SK-N-MC (cell line): ENCODE measurements at regions not wholly inside any gene's neighbourhood (a gene's known extent, or its start where the extent isn't known, plus 50 kb on each side); places are given as distances from the start of the nearest gene placed in this dataset.

Experiments
- DNase-seq: peaks from one replicate; pipeline ENCODE4 v3.0.0-alpha.2; 2011; ENCODE audit warnings: low read depth, low spot score
- H3K27ac ChIP-seq: fragments of 200-600 bp; sonication (generic); 2 replicates; pipeline ENCODE4 v1.5.1; 2016; ENCODE audit warnings: mixed run types
- H3K36me3 ChIP-seq: fragments of 200-600 bp; sonication (generic); 2 replicates; pipeline ENCODE4 v1.6.1; 2017; ENCODE audit warnings: antibody characterized with exemption, low read length, mixed read lengths; ENCODE audit not compliant: insufficient read depth
- H3K4me3 ChIP-seq: fragments of 200-600 bp; sonication (generic); 2 replicates; pipeline ENCODE4 v1.5.1; 2016
- H3K9ac ChIP-seq: fragments of 200-600 bp; sonication (generic); 2 replicates; pipeline ENCODE4 v1.8.0; 2017; ENCODE audit warnings: mixed run types, mixed read lengths; ENCODE audit not compliant: insufficient read length
- H3K9me3 ChIP-seq: fragments of 200-600 bp; sonication (generic); 2 replicates; pipeline ENCODE4 v1.6.1; 2017; ENCODE audit warnings: low read depth, mild to moderate bottlenecking, antibody characterized with exemption, low read length, moderate library complexity, mixed read lengths
- EZH2 ChIP-seq: fragments of 200-600 bp; sonication (generic); IDR thresholded peaks from one replicate; pipeline ENCODE4 v1.6.1; 2017; ENCODE audit warnings: antibody characterized with exemption
- FOXP2 ChIP-seq: optimal IDR thresholded peaks from 2 replicates; pipeline ENCODE3; 2011; ENCODE audit warnings: mild to moderate bottlenecking, moderate library complexity; ENCODE audit not compliant: insufficient read depth; ENCODE audit errors: extremely low read length, control extremely low read depth
- POLR2AphosphoS5 ChIP-seq: IDR thresholded peaks from 2 replicates; pipeline ENCODE4 v1.6.1; 2012; ENCODE audit warnings: mild to moderate bottlenecking, low read depth, low read length, borderline replicate concordance

DNA sequence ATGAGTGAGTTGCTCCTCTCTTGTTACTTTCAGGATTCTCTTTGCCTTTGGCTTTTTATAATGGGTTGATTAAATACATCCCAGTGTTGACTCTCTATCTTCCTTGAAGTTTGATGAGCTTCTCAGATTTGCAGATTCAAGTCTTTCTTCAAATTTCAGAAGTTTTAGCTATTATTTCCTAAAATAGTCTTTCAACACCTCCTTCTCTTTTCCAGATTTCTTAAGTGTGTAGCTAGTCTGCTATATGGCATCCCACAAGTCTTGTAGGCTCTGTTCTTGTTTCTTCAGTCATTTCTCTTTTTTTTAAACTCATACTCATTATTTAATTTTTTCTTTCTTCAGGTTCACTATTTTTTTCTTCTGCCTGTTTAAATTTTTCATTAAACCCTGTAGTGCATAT is 287.7 kb upstream of the CNTNAP5 start:
- DNase-seq = no peak
- Histone ChIP-seq H3K4me3 (no peak overlapping the region), H3K27ac (no peak overlapping the region), H3K9ac (no peak overlapping the region), H3K36me3 (no peaks in the 10 kb centered on the region), H3K9me3 (0 out of 2 replicates have a peak, but pooled peaks cover 2% of the 10 kb centered on the region)
- TF ChIP-seq EZH2 (no peak), POLR2AphosphoS5 (no peak), FOXP2 (no peak)

DNA sequence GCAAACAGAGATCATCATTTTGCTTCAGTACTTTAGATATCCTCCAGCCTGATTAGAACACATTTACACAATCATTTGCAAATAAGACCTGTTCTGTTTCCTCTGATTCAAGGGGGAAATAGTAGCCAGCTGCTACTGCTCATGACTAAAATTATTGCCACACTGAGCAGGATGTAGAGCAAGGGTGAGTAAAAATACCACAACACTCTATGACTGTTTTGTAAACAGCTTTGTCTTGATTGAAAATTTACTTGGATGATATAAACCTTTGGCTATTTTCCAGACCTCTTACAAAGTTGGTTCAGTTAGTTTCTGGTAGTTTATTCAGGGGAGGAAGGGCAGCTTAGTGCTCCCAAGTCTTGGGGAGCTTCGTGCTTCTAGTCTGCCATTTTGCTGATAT is 286.4 kb upstream of the CNTNAP5 start:
- H3K27ac ChIP-seq = no peak overlapping the region
- DNase-seq = no peak
- 0 out of 2 replicates have a peak, but pooled peaks cover 2% of the 10 kb centered on the region for H3K9me3 ChIP-seq
- TF ChIP-seq EZH2 = no peak
- no peak for TF ChIP-seq POLR2AphosphoS5
- no peak for TF ChIP-seq FOXP2
- H3K9ac ChIP-seq = no peak overlapping the region
- H3K4me3 ChIP-seq = no peak overlapping the region
- H3K36me3 ChIP-seq = no peaks in the 10 kb centered on the region

DNA sequence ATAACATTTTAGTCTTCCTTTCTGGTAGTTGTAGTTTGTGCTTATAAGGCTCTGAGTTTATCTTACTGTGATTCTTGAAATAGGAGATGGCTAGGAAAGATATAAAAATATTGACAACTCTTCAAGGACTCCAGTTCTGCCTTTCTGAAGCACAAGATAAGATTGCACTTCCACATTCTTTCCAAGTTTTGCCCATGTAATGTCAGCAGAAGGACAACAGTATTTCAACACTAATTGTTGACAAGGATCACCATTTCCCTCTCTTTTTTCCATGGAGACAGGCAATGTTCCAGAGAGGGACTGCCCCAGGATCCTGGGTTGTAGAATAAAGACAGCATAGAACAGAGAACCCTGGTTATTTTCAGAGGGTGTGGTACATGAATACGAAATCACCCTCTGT is 279.1 kb upstream of the CNTNAP5 start:
- Histone ChIP-seq H3K36me3 (no peaks in the 10 kb centered on the region), H3K4me3 (no peak overlapping the region), H3K9ac (no peak overlapping the region), H3K27ac (no peak overlapping the region), H3K9me3 (no peaks in the 10 kb centered on the region)
- TF ChIP-seq EZH2 = no peak
- DNase-seq = no peak

DNA sequence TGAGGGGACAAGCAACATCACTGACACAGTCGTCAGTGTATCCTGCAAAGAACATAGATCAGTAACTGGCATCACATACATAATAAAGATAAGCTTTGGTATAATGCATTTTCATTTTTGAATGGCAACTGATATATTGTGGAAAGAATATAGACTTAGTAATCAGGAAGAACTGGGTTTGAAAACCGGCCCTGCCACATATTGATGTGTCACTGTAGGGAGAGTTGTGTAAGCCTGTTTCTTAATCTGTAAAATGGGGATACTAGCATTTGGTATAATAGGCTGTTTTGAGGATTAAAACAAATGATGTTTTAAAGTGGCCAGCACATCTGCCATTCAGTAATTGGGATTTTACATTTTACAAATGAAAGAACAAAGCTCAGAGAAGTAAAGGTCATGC is 277.8 kb upstream of the CNTNAP5 start:
- Histone ChIP-seq H3K9ac (no peak overlapping the region), H3K27ac (no peak overlapping the region), H3K4me3 (no peak overlapping the region), H3K9me3 (no peaks in the 10 kb centered on the region), H3K36me3 (no peaks in the 10 kb centered on the region)
- TF ChIP-seq FOXP2 (no peak), POLR2AphosphoS5 (no peak), EZH2 (no peak)
- DNase-seq = no peak

DNA sequence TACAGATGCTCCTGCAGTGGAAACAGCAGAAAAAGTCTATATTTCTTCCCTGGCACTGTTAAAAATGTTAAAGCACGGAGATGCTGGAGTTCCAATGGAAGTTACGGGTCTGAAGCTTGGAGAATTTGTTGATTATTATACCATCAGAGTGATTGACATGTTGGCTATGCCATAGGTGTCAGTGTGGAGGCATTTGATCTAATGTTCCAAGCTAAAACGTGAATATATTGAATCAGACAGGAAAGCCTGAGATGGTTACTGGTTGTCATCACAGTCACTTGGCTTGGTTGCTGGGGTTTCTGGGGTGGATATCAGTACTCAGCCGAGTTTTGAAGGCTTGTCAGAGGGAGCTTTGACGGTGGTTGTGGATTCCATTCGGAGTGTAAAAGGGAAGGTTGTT is 262.9 kb upstream of the CNTNAP5 start:
- H3K36me3 ChIP-seq = no peaks in the 10 kb centered on the region
- no peak overlapping the region for H3K4me3 ChIP-seq
- no peak overlapping the region for H3K9ac ChIP-seq
- TF ChIP-seq EZH2 (no peak), POLR2AphosphoS5 (no peak), FOXP2 (no peak)
- H3K27ac ChIP-seq = no peak overlapping the region
- no peaks in the 10 kb centered on the region for H3K9me3 ChIP-seq
- DNase-seq = no peak

DNA sequence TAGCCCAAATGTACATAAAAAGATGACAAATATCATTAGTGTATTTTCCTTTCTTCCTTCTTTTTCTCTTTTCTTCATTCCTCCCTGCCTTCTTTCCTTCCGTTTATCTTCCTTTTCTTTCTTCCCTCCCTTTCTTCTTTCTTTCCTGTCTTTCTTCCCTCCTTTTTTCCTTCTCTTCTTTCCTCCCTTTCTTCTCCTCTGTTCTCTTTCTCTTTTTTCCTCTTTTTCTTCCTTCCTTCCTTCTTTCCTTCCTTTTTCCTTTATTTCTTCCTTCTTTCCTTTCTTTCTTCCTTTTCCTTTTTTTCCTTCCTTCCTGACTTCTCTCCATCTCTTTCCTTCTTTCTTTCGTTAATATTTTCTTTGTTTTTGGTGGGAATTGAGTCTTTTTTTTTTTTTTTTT is 256.9 kb upstream of the CNTNAP5 start:
- Histone ChIP-seq H3K4me3 (no peak overlapping the region), H3K9ac (no peak overlapping the region), H3K36me3 (no peaks in the 10 kb centered on the region), H3K27ac (no peak overlapping the region), H3K9me3 (no peaks in the 10 kb centered on the region)
- DNase-seq = no peak
- TF ChIP-seq EZH2 = no peak
- TF ChIP-seq FOXP2 = no peak
- TF ChIP-seq POLR2AphosphoS5 = no peak

DNA sequence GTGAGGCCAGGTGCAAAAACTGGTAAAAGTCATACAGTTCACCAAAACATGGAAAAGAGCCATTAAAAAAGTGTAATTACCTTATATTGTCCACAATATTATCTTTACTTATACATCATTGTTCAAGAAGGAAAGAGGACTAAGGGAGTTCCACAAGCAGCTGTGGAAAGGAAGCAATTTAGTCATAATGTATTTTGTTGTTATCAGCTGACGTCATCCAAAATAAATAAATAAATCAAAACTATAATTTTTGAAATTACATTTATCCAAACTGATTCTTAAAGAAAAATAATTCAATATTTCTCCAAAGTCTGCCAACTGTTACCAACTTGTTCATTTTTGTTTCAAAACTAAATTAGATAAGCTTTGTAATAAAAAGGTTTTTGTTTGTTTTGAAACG is 256.1 kb upstream of the CNTNAP5 start:
- TF ChIP-seq POLR2AphosphoS5 (no peak), FOXP2 (no peak)
- no peaks in the 10 kb centered on the region for H3K36me3 ChIP-seq
- H3K9me3 ChIP-seq = no peaks in the 10 kb centered on the region
- no peak overlapping the region for H3K27ac ChIP-seq
- DNase-seq = no peak
- no peak overlapping the region for H3K4me3 ChIP-seq
- no peak overlapping the region for H3K9ac ChIP-seq

DNA sequence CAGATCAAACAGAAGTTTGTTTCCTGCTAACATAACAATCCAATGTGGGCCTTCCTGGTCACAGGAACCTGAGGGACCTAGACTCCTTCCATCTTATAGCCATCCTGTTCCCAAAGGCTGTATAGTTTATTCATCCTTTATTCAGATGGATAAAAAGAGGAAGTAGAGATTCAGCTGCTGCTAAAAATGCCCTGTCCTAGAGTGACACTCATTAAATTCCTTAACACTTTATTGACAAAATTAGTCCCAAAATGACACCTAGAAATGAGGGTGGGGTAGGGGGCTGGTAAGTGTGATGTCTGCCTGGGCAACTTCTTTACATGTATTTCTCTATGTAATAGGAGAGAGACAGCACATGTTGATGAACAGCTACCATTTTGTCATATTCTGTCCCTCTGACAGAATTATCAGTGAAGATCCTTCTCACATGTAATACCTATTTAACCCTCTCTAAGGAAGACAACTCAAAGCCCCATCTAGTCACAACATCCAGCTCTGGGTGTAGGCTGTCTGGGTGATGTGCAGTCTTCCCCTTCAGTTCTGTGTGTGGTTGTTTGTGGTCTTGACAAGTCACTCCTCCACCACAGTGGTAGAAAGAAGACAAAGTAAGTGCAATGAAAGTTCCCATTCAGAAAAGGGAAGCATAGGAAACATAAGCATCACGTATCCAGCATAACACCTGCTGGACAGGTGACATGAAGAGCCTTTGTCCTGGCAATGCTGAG is 253.9 kb upstream of the CNTNAP5 start:
- H3K9me3 ChIP-seq = no peaks in the 10 kb centered on the region
- H3K36me3 ChIP-seq = no peaks in the 10 kb centered on the region
- no peak overlapping the region for H3K9ac ChIP-seq
- H3K4me3 ChIP-seq = no peak overlapping the region
- no peak overlapping the region for H3K27ac ChIP-seq
- TF ChIP-seq POLR2AphosphoS5 = no peak
- TF ChIP-seq EZH2 = no peak
- TF ChIP-seq FOXP2 = no peak
- DNase-seq = no peak
